Neural progenitor cell (in vitro differentiated cells): ENCODE measurements at regions not wholly inside any gene's neighbourhood (a gene's known extent, or its start where the extent isn't known, plus 50 kb on each side); places are given as distances from the start of the nearest gene placed in this dataset.

ENCODE experiments used
- DNase-seq: peaks from one replicate; pipeline ENCODE4 v3.0.0-alpha.2; 2016; ENCODE audit warnings: low spot score
- H2AFZ ChIP-seq: fragments of 200-600 bp; sonication (generic); replicated peaks from 2 replicates; pipeline ENCODE4 v1.6.1; 2016; ENCODE audit warnings: antibody characterized with exemption
- H3F3A ChIP-seq: fragments of 200-600 bp; sonication (generic); 2 replicates; pipeline ENCODE4 v1.6.1; 2016; ENCODE audit warnings: antibody characterized with exemption, low read depth
- H3K27ac ChIP-seq: fragments of 200-600 bp; sonication (generic); 2 replicates; pipeline ENCODE4 v1.5.1; 2016; ENCODE audit warnings: mild to moderate bottlenecking
- H3K27me3 ChIP-seq: fragments of 200-600 bp; sonication (generic); 2 replicates; pipeline ENCODE4 v1.6.1; 2016; ENCODE audit warnings: mild to moderate bottlenecking, moderate library complexity
- H3K36me3 ChIP-seq: fragments of 200-600 bp; sonication (generic); 2 replicates; pipeline ENCODE4 v1.5.1; 2016
- H3K4me1 ChIP-seq: fragments of 200-600 bp; sonication (generic); 2 replicates; pipeline ENCODE4 v1.6.1; 2016; ENCODE audit warnings: mixed run types
- H3K4me2 ChIP-seq: fragments of 200-600 bp; sonication (generic); 2 replicates; pipeline ENCODE4 v1.6.1; 2016
- H3K4me3 ChIP-seq: fragments of 200-600 bp; sonication (generic); 2 replicates; pipeline ENCODE4 v1.5.1; 2016
- H3K79me2 ChIP-seq: fragments of 200-600 bp; sonication (generic); 2 replicates; pipeline ENCODE4 v1.6.1; 2016; ENCODE audit warnings: low read depth
- H3K9ac ChIP-seq: fragments of 200-600 bp; sonication (generic); 2 replicates; pipeline ENCODE4 v1.6.1; 2016
- H3K9me3 ChIP-seq: fragments of 200-600 bp; sonication (generic); 2 replicates; pipeline ENCODE4 v1.5.1; 2016; ENCODE audit warnings: low read depth
- H4K20me1 ChIP-seq: fragments of 200-600 bp; sonication (generic); 2 replicates; pipeline ENCODE4 v1.6.1; 2016; ENCODE audit warnings: low read depth
- H3K27ac Mint-ChIP-seq: 3 replicates; pipeline ENCODE4 v1.8.0; 2021; ENCODE audit warnings: mixed read lengths
- H3K27me3 Mint-ChIP-seq: 2 replicates; pipeline ENCODE4 v1.8.0; 2022; ENCODE audit warnings: low read depth, mild to moderate bottlenecking, inconsistent platforms, moderate library complexity, mixed read lengths; ENCODE audit not compliant: insufficient read depth
- H3K36me3 Mint-ChIP-seq: 3 replicates; pipeline ENCODE4 v1.8.0; 2021; ENCODE audit warnings: mixed read lengths
- H3K4me1 Mint-ChIP-seq: 3 replicates; pipeline ENCODE4 v1.8.0; 2021; ENCODE audit warnings: mixed read lengths
- H3K4me3 Mint-ChIP-seq: 3 replicates; pipeline ENCODE4 v1.8.0; 2021; ENCODE audit warnings: mild to moderate bottlenecking, moderate library complexity, mixed read lengths
- H3K9me3 Mint-ChIP-seq: 3 replicates; pipeline ENCODE4 v1.8.0; 2020; ENCODE audit warnings: mixed read lengths
- EZH2 ChIP-seq: fragments of 200-600 bp; sonication (generic); IDR thresholded peaks from 2 replicates; pipeline ENCODE4 v1.6.1; 2017; ENCODE audit warnings: antibody characterized with exemption, mild to moderate bottlenecking, moderate library complexity
- EZH2phosphoT487 ChIP-seq: fragments of 200-600 bp; sonication (generic); IDR thresholded peaks from 2 replicates; pipeline ENCODE4 v1.6.1; 2017; ENCODE audit warnings: antibody characterized with exemption
- TF ChIP-seq, protein P1 (sequence below): fragments of 200-600 bp; sonication (generic); IDR thresholded peaks from 2 replicates; pipeline ENCODE4 v1.5.1; 2017; ENCODE audit warnings: antibody characterized with exemption, mild to moderate bottlenecking

- Histone ChIP-seq H2AFZ (no peak overlapping the region), H3K36me3 (no peaks in the 10 kb centered on the region), H3K4me3 (no peak overlapping the region), H3K9ac (no peak overlapping the region), H3K4me2 (no peak overlapping the region), H3K4me1 (no peaks in the 10 kb centered on the region), H3F3A (no peaks in the 10 kb centered on the region), H4K20me1 (no peaks in the 10 kb centered on the region), H3K27ac (no peak overlapping the region), H3K9me3 (no peaks in the 10 kb centered on the region), H3K79me2 (no peaks in the 10 kb centered on the region), H3K27me3 (no peaks in the 10 kb centered on the region)
- peaks cover 12% of the 10 kb centered on the region for H3K9me3 Mint-ChIP-seq
- TF ChIP-seq, protein P1, sequence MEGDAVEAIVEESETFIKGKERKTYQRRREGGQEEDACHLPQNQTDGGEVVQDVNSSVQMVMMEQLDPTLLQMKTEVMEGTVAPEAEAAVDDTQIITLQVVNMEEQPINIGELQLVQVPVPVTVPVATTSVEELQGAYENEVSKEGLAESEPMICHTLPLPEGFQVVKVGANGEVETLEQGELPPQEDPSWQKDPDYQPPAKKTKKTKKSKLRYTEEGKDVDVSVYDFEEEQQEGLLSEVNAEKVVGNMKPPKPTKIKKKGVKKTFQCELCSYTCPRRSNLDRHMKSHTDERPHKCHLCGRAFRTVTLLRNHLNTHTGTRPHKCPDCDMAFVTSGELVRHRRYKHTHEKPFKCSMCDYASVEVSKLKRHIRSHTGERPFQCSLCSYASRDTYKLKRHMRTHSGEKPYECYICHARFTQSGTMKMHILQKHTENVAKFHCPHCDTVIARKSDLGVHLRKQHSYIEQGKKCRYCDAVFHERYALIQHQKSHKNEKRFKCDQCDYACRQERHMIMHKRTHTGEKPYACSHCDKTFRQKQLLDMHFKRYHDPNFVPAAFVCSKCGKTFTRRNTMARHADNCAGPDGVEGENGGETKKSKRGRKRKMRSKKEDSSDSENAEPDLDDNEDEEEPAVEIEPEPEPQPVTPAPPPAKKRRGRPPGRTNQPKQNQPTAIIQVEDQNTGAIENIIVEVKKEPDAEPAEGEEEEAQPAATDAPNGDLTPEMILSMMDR, result no peak
- TF ChIP-seq EZH2phosphoT487, result no peak
- no peak for TF ChIP-seq EZH2
- H3K27me3 Mint-ChIP-seq, result no peaks in the 10 kb centered on the region
- no peaks in the 10 kb centered on the region for H3K4me1 Mint-ChIP-seq
- H3K4me3 Mint-ChIP-seq, result no peak overlapping the region
- H3K36me3 Mint-ChIP-seq, result peaks cover 2% of the 10 kb centered on the region
- no peak overlapping the region for H3K27ac Mint-ChIP-seq
- DNase-seq, result no peak
These were observed 324.0 kb downstream of the TBL1XR1 start for GRCh38 chr3:176873261-176873660.

- H3K4me3 Mint-ChIP-seq, result no peak overlapping the region
- H3F3A ChIP-seq, result no peaks in the 10 kb centered on the region
- TF ChIP-seq EZH2 (no peak), EZH2phosphoT487 (no peak)
- TF ChIP-seq, protein P1, result peak; percentile 86
- no peak overlapping the region for H3K4me3 ChIP-seq
- no peak overlapping the region for H3K9ac ChIP-seq
- H2AFZ ChIP-seq, result peak overlapping the region; percentile 98
- H3K27ac Mint-ChIP-seq, result peak overlapping the region; percentile 14
- H3K9me3 ChIP-seq, result no peaks in the 10 kb centered on the region
- DNase-seq, result peak; percentile 77
- no peaks in the 10 kb centered on the region for H3K4me1 ChIP-seq
- no peaks in the 10 kb centered on the region for H3K27me3 Mint-ChIP-seq
- no peaks in the 10 kb centered on the region for H4K20me1 ChIP-seq
- H3K36me3 ChIP-seq, result no peaks in the 10 kb centered on the region
- H3K27me3 ChIP-seq, result no peaks in the 10 kb centered on the region
- peaks cover 2% of the 10 kb centered on the region for H3K36me3 Mint-ChIP-seq
- no peak overlapping the region for H3K27ac ChIP-seq
- peaks cover 12% of the 10 kb centered on the region for H3K9me3 Mint-ChIP-seq
- no peak overlapping the region for H3K4me2 ChIP-seq
- H3K4me1 Mint-ChIP-seq, result no peaks in the 10 kb centered on the region
- H3K79me2 ChIP-seq, result no peaks in the 10 kb centered on the region
These were observed 324.5 kb downstream of the TBL1XR1 start for GRCh38 chr3:176872771-176873209.

GRCh38 chr3:176870451-176870850, 326.8 kb downstream of the TBL1XR1 start:
- H3K4me1 ChIP-seq, result no peaks in the 10 kb centered on the region
- no peak for DNase-seq
- H4K20me1 ChIP-seq, result no peaks in the 10 kb centered on the region
- H3K4me1 Mint-ChIP-seq, result no peaks in the 10 kb centered on the region
- no peaks in the 10 kb centered on the region for H3K36me3 ChIP-seq
- H3K9me3 ChIP-seq, result no peaks in the 10 kb centered on the region
- H3K27me3 Mint-ChIP-seq, result no peaks in the 10 kb centered on the region
- no peak overlapping the region for H3K27ac Mint-ChIP-seq
- no peaks in the 10 kb centered on the region for H3K27me3 ChIP-seq
- H3K4me2 ChIP-seq, result no peak overlapping the region
- H3K27ac ChIP-seq, result no peak overlapping the region
- TF ChIP-seq EZH2phosphoT487, result no peak
- no peak for TF ChIP-seq EZH2
- TF ChIP-seq, protein P1, result no peak
- no peaks in the 10 kb centered on the region for H3K36me3 Mint-ChIP-seq
- H3K9ac ChIP-seq, result no peak overlapping the region
- H3F3A ChIP-seq, result no peaks in the 10 kb centered on the region
- H3K79me2 ChIP-seq, result no peaks in the 10 kb centered on the region
- no peak overlapping the region for H3K4me3 Mint-ChIP-seq
- H3K9me3 Mint-ChIP-seq, result peaks cover 10% of the 10 kb centered on the region
- no peak overlapping the region for H3K4me3 ChIP-seq
- no peak overlapping the region for H2AFZ ChIP-seq
